A673 (cell line): ENCODE measurements at regions not wholly inside any gene's neighbourhood (a gene's known extent, or its start where the extent isn't known, plus 50 kb on each side); places are given as distances from the start of the nearest gene placed in this dataset.

Experiments
- CTCF ChIP-seq: fragments of 300-800, 200-600 bp; sonication (generic); conservative IDR thresholded peaks from 2 replicates; pipeline ENCODE4 v1.5.1; 2017; ENCODE audit warnings: low read depth, mild to moderate bottlenecking, antibody characterized with exemption, low read length, moderate library complexity, mixed read lengths
- EZH2 ChIP-seq: fragments of 200-600 bp; sonication (generic); IDR thresholded peaks from 2 replicates; pipeline ENCODE4 v1.6.1; 2017; ENCODE audit warnings: borderline replicate concordance, low read depth, mild to moderate bottlenecking, mixed read lengths, antibody characterized with exemption, low read length; ENCODE audit not compliant: poor library complexity, severe bottlenecking

GRCh38 chr9:29394855-29395254, 1821.6 kb upstream of the C9orf72 start:
- TF ChIP-seq CTCF (no peak), EZH2 (no peak)
